OCI-LY1 (cell line): ENCODE measurements at regions not wholly inside any gene's neighbourhood (a gene's known extent, or its start where the extent isn't known, plus 50 kb on each side); places are given as distances from the start of the nearest gene placed in this dataset.

Experiments
- H2AFZ ChIP-seq: fragments of 200-600 bp; sonication (generic), shearing (Covaris generic); 2 replicates; pipeline ENCODE4 v1.6.0; 2014; ENCODE audit warnings: antibody characterized with exemption, mild to moderate bottlenecking, low read length
- H3F3A ChIP-seq: fragments of 200-600 bp; sonication (generic), shearing (Covaris generic); 2 replicates; pipeline ENCODE4 v1.6.0; 2014; ENCODE audit warnings: mild to moderate bottlenecking, antibody characterized with exemption, low read length, moderate library complexity; ENCODE audit not compliant: insufficient read depth
- H3K27ac ChIP-seq: fragments of 200-600 bp; sonication (generic); 2 replicates; pipeline ENCODE4 v1.5.1; 2014; ENCODE audit warnings: low read length, mixed run types, mild to moderate bottlenecking, low read depth; ENCODE audit not compliant: poor library complexity, severe bottlenecking
- H3K27me3 ChIP-seq: fragments of 200-600 bp; sonication (generic); 2 replicates; pipeline ENCODE4 v1.6.0; 2014; ENCODE audit warnings: antibody characterized with exemption, mild to moderate bottlenecking, low read length, moderate library complexity; ENCODE audit not compliant: insufficient read depth
- H3K36me3 ChIP-seq: fragments of 200-600 bp; sonication (generic); 2 replicates; pipeline ENCODE4 v1.6.1; 2014; ENCODE audit warnings: mild to moderate bottlenecking, antibody characterized with exemption, low read length, moderate library complexity, mixed read lengths; ENCODE audit not compliant: insufficient read depth
- H3K4me1 ChIP-seq: fragments of 200-600 bp; sonication (generic); 2 replicates; pipeline ENCODE4 v1.5.1; 2014; ENCODE audit warnings: mild to moderate bottlenecking, low read length, moderate library complexity; ENCODE audit not compliant: insufficient read depth, severe bottlenecking
- H3K4me2 ChIP-seq: fragments of 200-600 bp; sonication (generic), shearing (Covaris generic); 2 replicates; pipeline ENCODE4 v1.6.1; 2014; ENCODE audit warnings: low read length
- H3K4me3 ChIP-seq: fragments of 200-600 bp; sonication (generic); 2 replicates; pipeline ENCODE4 v1.5.1; 2014; ENCODE audit warnings: low read length, low read depth, mild to moderate bottlenecking, mixed read lengths; ENCODE audit not compliant: poor library complexity, severe bottlenecking
- H3K79me2 ChIP-seq: fragments of 200-600 bp; shearing (Covaris generic); 2 replicates; pipeline ENCODE4 v1.6.1; 2016; ENCODE audit warnings: mixed run types, low read length, mixed read lengths; ENCODE audit not compliant: insufficient read depth
- H3K9ac ChIP-seq: fragments of 200-600 bp; sonication (generic), shearing (Covaris generic); 2 replicates; pipeline ENCODE4 v1.6.1; 2014; ENCODE audit warnings: mild to moderate bottlenecking, low read length, mixed read lengths
- H3K9me2 ChIP-seq: fragments of 200-600 bp; sonication (generic), shearing (Covaris generic); 2 replicates; pipeline ENCODE4 v1.6.1; 2014; ENCODE audit warnings: low read depth, mild to moderate bottlenecking, low read length, mixed read lengths
- H3K9me3 ChIP-seq: fragments of 200-600 bp; shearing (Covaris generic); 2 replicates; pipeline ENCODE4 v1.6.1; 2014; ENCODE audit warnings: low read length, mixed read lengths
- H4K20me1 ChIP-seq: fragments of 200-600 bp; sonication (generic), shearing (Covaris generic); 2 replicates; pipeline ENCODE4 v1.6.0; 2016; ENCODE audit warnings: mild to moderate bottlenecking, low read length; ENCODE audit not compliant: insufficient read depth
- EZH2 ChIP-seq: fragments of 200-600 bp; sonication (generic), shearing (Covaris generic); IDR thresholded peaks from 2 replicates; pipeline ENCODE4 v1.8.0; 2017; ENCODE audit warnings: borderline replicate concordance, mixed run types, mild to moderate bottlenecking, antibody characterized with exemption, low read length, moderate library complexity, mixed read lengths
- TF ChIP-seq, protein P1 (sequence below): fragments of 200-600 bp; sonication (generic), shearing (Covaris generic); IDR thresholded peaks from 2 replicates; pipeline ENCODE4 v1.5.1; 2017; ENCODE audit warnings: mild to moderate bottlenecking, antibody characterized with exemption, low read length, moderate library complexity, mixed read lengths

GRCh38 chr11:121706884-121707420 is 254.2 kb upstream of the SORL1-AS1 start:
- Histone ChIP-seq H4K20me1 (no peaks in the 10 kb centered on the region), H3K9ac (no peak overlapping the region), H3K27me3 (no peaks in the 10 kb centered on the region), H3K36me3 (no peaks in the 10 kb centered on the region), H3K4me1 (no peaks in the 10 kb centered on the region), H3K4me3 (no peak overlapping the region), H3K9me2 (no peaks in the 10 kb centered on the region), H3K27ac (no peak overlapping the region), H3K4me2 (no peak overlapping the region), H3K79me2 (no peaks in the 10 kb centered on the region), H2AFZ (no peak overlapping the region), H3K9me3 (no peaks in the 10 kb centered on the region), H3F3A (no peaks in the 10 kb centered on the region)
- no peak for TF ChIP-seq EZH2

DNA sequence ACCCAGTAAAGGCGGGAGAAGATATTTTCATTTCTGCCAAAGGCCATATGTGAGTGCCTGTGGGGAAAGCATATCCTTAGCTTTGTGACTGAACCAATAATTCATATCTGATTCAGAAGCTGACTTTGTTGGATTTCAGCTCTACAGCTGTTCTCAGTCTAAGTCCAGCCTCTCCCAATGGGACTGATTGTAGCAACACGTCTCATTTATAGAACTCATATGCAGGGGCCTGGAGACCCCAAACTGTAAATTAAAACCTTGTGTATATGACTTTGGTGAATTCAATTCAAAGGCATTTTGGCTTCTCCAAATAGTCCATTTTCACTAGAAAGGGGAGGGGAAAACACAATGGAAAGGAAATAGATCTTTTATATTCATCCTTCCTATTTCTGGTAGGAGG is 250.4 kb upstream of the SORL1-AS1 start:
- Histone ChIP-seq H3K4me1 (no peaks in the 10 kb centered on the region), H3K9me2 (no peaks in the 10 kb centered on the region), H2AFZ (no peak overlapping the region), H3K9me3 (no peaks in the 10 kb centered on the region), H3K4me3 (no peak overlapping the region), H3F3A (no peaks in the 10 kb centered on the region), H3K9ac (no peak overlapping the region), H3K79me2 (no peaks in the 10 kb centered on the region), H3K4me2 (no peak overlapping the region), H3K36me3 (no peaks in the 10 kb centered on the region), H3K27ac (no peak overlapping the region), H3K27me3 (no peaks in the 10 kb centered on the region), H4K20me1 (no peaks in the 10 kb centered on the region)
- no peak for TF ChIP-seq EZH2
- TF ChIP-seq, protein P1, sequence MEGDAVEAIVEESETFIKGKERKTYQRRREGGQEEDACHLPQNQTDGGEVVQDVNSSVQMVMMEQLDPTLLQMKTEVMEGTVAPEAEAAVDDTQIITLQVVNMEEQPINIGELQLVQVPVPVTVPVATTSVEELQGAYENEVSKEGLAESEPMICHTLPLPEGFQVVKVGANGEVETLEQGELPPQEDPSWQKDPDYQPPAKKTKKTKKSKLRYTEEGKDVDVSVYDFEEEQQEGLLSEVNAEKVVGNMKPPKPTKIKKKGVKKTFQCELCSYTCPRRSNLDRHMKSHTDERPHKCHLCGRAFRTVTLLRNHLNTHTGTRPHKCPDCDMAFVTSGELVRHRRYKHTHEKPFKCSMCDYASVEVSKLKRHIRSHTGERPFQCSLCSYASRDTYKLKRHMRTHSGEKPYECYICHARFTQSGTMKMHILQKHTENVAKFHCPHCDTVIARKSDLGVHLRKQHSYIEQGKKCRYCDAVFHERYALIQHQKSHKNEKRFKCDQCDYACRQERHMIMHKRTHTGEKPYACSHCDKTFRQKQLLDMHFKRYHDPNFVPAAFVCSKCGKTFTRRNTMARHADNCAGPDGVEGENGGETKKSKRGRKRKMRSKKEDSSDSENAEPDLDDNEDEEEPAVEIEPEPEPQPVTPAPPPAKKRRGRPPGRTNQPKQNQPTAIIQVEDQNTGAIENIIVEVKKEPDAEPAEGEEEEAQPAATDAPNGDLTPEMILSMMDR, result no peak

DNA sequence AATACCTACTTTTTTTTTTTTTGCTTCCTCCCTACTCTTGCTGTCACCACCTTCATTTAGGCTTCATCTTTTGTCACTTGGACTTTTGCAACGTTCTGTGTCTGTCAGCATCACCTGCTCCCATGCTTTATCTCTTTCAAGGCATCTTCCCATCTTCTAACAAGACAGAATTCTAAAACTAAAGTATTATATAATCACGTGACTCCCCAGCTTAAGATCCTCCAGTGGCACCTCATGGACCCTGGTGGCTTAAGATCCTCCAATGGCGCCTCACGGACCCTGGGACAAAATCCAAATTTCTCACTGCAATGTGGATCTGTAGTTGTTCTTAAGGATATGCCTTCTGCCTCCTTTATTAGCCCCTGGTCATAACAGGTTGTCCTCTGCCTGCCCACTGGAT is 248.2 kb upstream of the SORL1-AS1 start:
- Histone ChIP-seq H3F3A (no peaks in the 10 kb centered on the region), H3K9ac (no peak overlapping the region), H3K4me3 (no peak overlapping the region), H3K27ac (no peak overlapping the region), H4K20me1 (no peaks in the 10 kb centered on the region), H3K4me2 (no peak overlapping the region), H3K4me1 (no peaks in the 10 kb centered on the region), H2AFZ (no peak overlapping the region), H3K9me3 (no peaks in the 10 kb centered on the region), H3K9me2 (no peaks in the 10 kb centered on the region), H3K36me3 (no peaks in the 10 kb centered on the region), H3K27me3 (no peaks in the 10 kb centered on the region), H3K79me2 (no peaks in the 10 kb centered on the region)
- TF ChIP-seq, protein P1, result no peak
- TF ChIP-seq EZH2, result no peak

- Histone ChIP-seq H2AFZ (no peak overlapping the region), H3K4me1 (no peaks in the 10 kb centered on the region), H3K4me2 (no peak overlapping the region), H3K36me3 (no peaks in the 10 kb centered on the region), H3K9ac (no peak overlapping the region), H3K79me2 (no peaks in the 10 kb centered on the region), H3K9me2 (no peaks in the 10 kb centered on the region), H3F3A (no peaks in the 10 kb centered on the region), H3K9me3 (no peaks in the 10 kb centered on the region), H4K20me1 (no peaks in the 10 kb centered on the region), H3K27ac (no peak overlapping the region), H3K27me3 (no peaks in the 10 kb centered on the region), H3K4me3 (no peak overlapping the region)
- TF ChIP-seq, protein P1, result no peak
- no peak for TF ChIP-seq EZH2
Observed at GRCh38 chr11:121699801-121700200, 247.0 kb upstream of the SORL1-AS1 start.
